SK-N-SH (cell line): ENCODE measurements at regions not wholly inside any gene's neighbourhood (a gene's known extent, or its start where the extent isn't known, plus 50 kb on each side); places are given as distances from the start of the nearest gene placed in this dataset.

Experiments
- CHD2 ChIP-seq: fragments of 150-350 bp; IDR thresholded peaks from 2 replicates; pipeline ENCODE4 v1.6.1; 2018; ENCODE audit warnings: low read length; ENCODE audit not compliant: partially characterized antibody
- EP300 ChIP-seq, 2 experiments: IDR thresholded peaks; 2 replicates each; pipeline versions ENCODE4 v1.4.0 to v1.6.1; 2012; ENCODE audit warnings: borderline replicate concordance in 1 of 2, low read depth in 1 of 2, low read length in 1 of 2
- EZH2phosphoT487 ChIP-seq: fragments of 200-600 bp; sonication (generic); IDR thresholded peaks from 2 replicates; pipeline ENCODE4 v1.6.1; 2017; ENCODE audit warnings: low read depth, mixed run types, mild to moderate bottlenecking, antibody characterized with exemption, moderate library complexity, borderline replicate concordance
- GABPA ChIP-seq: IDR thresholded peaks from 2 replicates; pipeline ENCODE4 v1.4.0; 2012; ENCODE audit warnings: low read depth, mild to moderate bottlenecking
- MXI1 ChIP-seq: IDR thresholded peaks from 2 replicates; pipeline ENCODE4 v1.6.1; 2012; ENCODE audit warnings: mild to moderate bottlenecking, low read depth, low read length, improper control_type of control experiment
- NFIC ChIP-seq: IDR thresholded peaks from 2 replicates; pipeline ENCODE4 v1.4.0; 2012; ENCODE audit warnings: borderline replicate concordance
- POLR2AphosphoS5 ChIP-seq: IDR thresholded peaks from 2 replicates; pipeline ENCODE4 v1.6.1; 2012; ENCODE audit warnings: low read depth, low read length
- RAD21 ChIP-seq: IDR thresholded peaks from 2 replicates; pipeline ENCODE4 v1.6.1; 2012; ENCODE audit warnings: mild to moderate bottlenecking, low read length
- TCF12 ChIP-seq: IDR thresholded peaks from 2 replicates; pipeline ENCODE4 v1.4.0; 2012
- TEAD4 ChIP-seq: IDR thresholded peaks from 2 replicates; pipeline ENCODE4 v1.4.0; 2012; ENCODE audit warnings: mild to moderate bottlenecking, borderline replicate concordance; ENCODE audit not compliant: insufficient read depth
- YY1 ChIP-seq: IDR thresholded peaks from 2 replicates; pipeline ENCODE4 v1.4.0; 2012; ENCODE audit warnings: low read depth, mild to moderate bottlenecking
- ZBTB33 ChIP-seq: IDR thresholded peaks from 2 replicates; pipeline ENCODE4 v1.4.0; 2012; ENCODE audit warnings: low read depth, borderline replicate concordance
- TF ChIP-seq, protein P1 (sequence below): IDR thresholded peaks from 2 replicates; pipeline ENCODE4 v1.4.0; 2012; ENCODE audit warnings: low read depth
- TF ChIP-seq, protein P2 (sequence below): fragments of 200-600 bp; sonication (generic); IDR thresholded peaks from 2 replicates; pipeline ENCODE4 v1.6.1; 2017; ENCODE audit warnings: antibody characterized with exemption, mild to moderate bottlenecking, moderate library complexity

DNA sequence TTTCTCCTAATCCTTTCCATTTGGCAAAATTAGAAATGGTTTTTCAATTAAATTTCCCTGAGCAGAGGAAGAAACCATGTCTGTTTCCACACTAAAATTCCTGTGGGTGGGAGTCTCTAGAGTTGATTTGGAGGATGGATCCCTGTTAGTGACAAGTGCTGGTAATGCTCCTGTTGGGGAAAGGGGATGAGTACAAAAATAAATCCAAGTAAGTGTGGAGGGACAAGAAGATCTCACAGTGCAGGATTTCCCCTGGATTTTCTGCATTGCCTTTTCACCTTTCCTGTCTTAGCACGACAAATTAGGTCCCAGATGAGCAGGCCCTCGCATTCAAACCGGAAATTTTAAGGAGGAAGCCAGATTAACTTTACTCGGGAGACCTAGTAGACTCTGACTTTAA lies 107.5 kb downstream of the DAD1 start:
- TF ChIP-seq ZBTB33 = no peak
- TF ChIP-seq, protein P1, sequence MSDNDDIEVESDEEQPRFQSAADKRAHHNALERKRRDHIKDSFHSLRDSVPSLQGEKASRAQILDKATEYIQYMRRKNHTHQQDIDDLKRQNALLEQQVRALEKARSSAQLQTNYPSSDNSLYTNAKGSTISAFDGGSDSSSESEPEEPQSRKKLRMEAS = no peak
- TF ChIP-seq, protein P2, sequence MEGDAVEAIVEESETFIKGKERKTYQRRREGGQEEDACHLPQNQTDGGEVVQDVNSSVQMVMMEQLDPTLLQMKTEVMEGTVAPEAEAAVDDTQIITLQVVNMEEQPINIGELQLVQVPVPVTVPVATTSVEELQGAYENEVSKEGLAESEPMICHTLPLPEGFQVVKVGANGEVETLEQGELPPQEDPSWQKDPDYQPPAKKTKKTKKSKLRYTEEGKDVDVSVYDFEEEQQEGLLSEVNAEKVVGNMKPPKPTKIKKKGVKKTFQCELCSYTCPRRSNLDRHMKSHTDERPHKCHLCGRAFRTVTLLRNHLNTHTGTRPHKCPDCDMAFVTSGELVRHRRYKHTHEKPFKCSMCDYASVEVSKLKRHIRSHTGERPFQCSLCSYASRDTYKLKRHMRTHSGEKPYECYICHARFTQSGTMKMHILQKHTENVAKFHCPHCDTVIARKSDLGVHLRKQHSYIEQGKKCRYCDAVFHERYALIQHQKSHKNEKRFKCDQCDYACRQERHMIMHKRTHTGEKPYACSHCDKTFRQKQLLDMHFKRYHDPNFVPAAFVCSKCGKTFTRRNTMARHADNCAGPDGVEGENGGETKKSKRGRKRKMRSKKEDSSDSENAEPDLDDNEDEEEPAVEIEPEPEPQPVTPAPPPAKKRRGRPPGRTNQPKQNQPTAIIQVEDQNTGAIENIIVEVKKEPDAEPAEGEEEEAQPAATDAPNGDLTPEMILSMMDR = no peak
- no peak for TF ChIP-seq POLR2AphosphoS5
- no peak for TF ChIP-seq TCF12
- TF ChIP-seq YY1 = no peak
- no peak for TF ChIP-seq GABPA
- no peak for TF ChIP-seq RAD21
- TF ChIP-seq NFIC = no peak
- no peak for TF ChIP-seq TEAD4
- no peak for TF ChIP-seq EP300 (IDR thresholded peaks at IDR 0.05; ENCODE audit: borderline replicate concordance in 1 of 2, low read depth in 1 of 2, low read length in 1 of 2)
- TF ChIP-seq CHD2 = no peak
- no peak for TF ChIP-seq MXI1
- no peak for TF ChIP-seq EZH2phosphoT487
